SK-N-SH treated with all-trans-retinoic acid at 6 μM for 48 hours (cell line): ENCODE measurements at regions not wholly inside any gene's neighbourhood (a gene's known extent, or its start where the extent isn't known, plus 50 kb on each side); places are given as distances from the start of the nearest gene placed in this dataset.

Source experiments
- ATAC-seq: fragments of 200-7000 bp; cut with Tn5 transposase; 3 replicates; pipeline ENCODE4 v1.9.1; 2020; ENCODE audit warnings: mild to moderate bottlenecking, moderate library complexity
- ARNTL ChIP-seq: fragments of 450-650 bp; formaldehyde crosslinking; IDR thresholded peaks from 2 replicates; pipeline ENCODE4 v1.5.0; 2020; ENCODE audit warnings: low read depth, mild to moderate bottlenecking, moderate library complexity, borderline replicate concordance
- ESRRG ChIP-seq: fragments of 250-450 bp; sonication (Bioruptor Pico); IDR thresholded peaks from 2 replicates; pipeline ENCODE4 v1.6.1; 2021; ENCODE audit warnings: mild to moderate bottlenecking
- GLIS3 ChIP-seq: fragments of 250-450 bp; sonication (Bioruptor Pico); IDR thresholded peaks from 2 replicates; pipeline ENCODE4 v1.5.0; 2020; ENCODE audit warnings: mild to moderate bottlenecking, moderate library complexity
- ISL1 ChIP-seq: fragments of 250-450 bp; sonication (Bioruptor Pico); IDR thresholded peaks from 2 replicates; pipeline ENCODE4 v2.1.2; 2022; ENCODE audit warnings: mild to moderate bottlenecking, moderate library complexity
- OSR1 ChIP-seq: fragments of 250-450 bp; sonication (Bioruptor Pico); IDR thresholded peaks from 2 replicates; pipeline ENCODE4 v1.8.0; 2022; ENCODE audit warnings: moderate library complexity, mild to moderate bottlenecking, inconsistent platforms
- RARB ChIP-seq: fragments of 250-450 bp; sonication (Bioruptor Pico); IDR thresholded peaks from 2 replicates; pipeline ENCODE4 v1.8.0; 2021; ENCODE audit warnings: mild to moderate bottlenecking, moderate library complexity
- SNAI2 ChIP-seq: fragments of 250-450 bp; sonication (Bioruptor Pico); IDR thresholded peaks from 2 replicates; pipeline ENCODE4 v1.5.0; 2020; ENCODE audit warnings: mild to moderate bottlenecking, moderate library complexity
- TCF4 ChIP-seq: fragments of 250-450 bp; sonication (Bioruptor Pico); IDR thresholded peaks from 2 replicates; pipeline ENCODE4 v1.8.0; 2021; ENCODE audit warnings: mild to moderate bottlenecking, moderate library complexity, borderline replicate concordance
- TOX ChIP-seq: fragments of 250-450 bp; sonication (Bioruptor Pico); IDR thresholded peaks from 2 replicates; pipeline ENCODE4 v1.8.0; 2021; ENCODE audit warnings: mild to moderate bottlenecking, moderate library complexity, borderline replicate concordance
- ZC3H10 ChIP-seq: fragments of 250-450 bp; sonication (Bioruptor Pico); IDR thresholded peaks from 2 replicates; pipeline ENCODE4 v1.5.1; 2021; ENCODE audit warnings: mild to moderate bottlenecking, moderate library complexity
- ZFP3 ChIP-seq: fragments of 250-450 bp; sonication (Bioruptor Pico); IDR thresholded peaks from 2 replicates; pipeline ENCODE4 v1.5.0; 2020; ENCODE audit warnings: mild to moderate bottlenecking, moderate library complexity
- ZFP30 ChIP-seq: fragments of 450-650 bp; formaldehyde crosslinking; IDR thresholded peaks from 2 replicates; pipeline ENCODE4 v1.5.0; 2022; ENCODE audit warnings: mild to moderate bottlenecking, moderate library complexity
- ZNF565 ChIP-seq: fragments of 450-650 bp; formaldehyde crosslinking; conservative IDR thresholded peaks from 2 replicates; pipeline ENCODE4 v1.5.0; 2020; ENCODE audit warnings: low read depth, mild to moderate bottlenecking, moderate library complexity
- ZNF70 ChIP-seq: fragments of 450-650 bp; formaldehyde crosslinking; IDR thresholded peaks from 2 replicates; pipeline ENCODE4 v1.5.0; 2020; ENCODE audit warnings: mild to moderate bottlenecking, moderate library complexity
- ZNF8 ChIP-seq: fragments of 450-650 bp; formaldehyde crosslinking; IDR thresholded peaks from 2 replicates; pipeline ENCODE4 v1.5.0; 2020; ENCODE audit warnings: mild to moderate bottlenecking, moderate library complexity
- TF ChIP-seq, protein P1 (sequence below): fragments of 250-450 bp; sonication (Bioruptor Pico); IDR thresholded peaks from 2 replicates; pipeline ENCODE4 v1.8.0; 2020; ENCODE audit warnings: mild to moderate bottlenecking, moderate library complexity, borderline replicate concordance
- TF ChIP-seq, protein P2 (sequence below): fragments of 250-450 bp; sonication (Bioruptor Pico); IDR thresholded peaks from 2 replicates; pipeline ENCODE4 v1.5.1; 2021; ENCODE audit warnings: mild to moderate bottlenecking, moderate library complexity
- TF ChIP-seq, protein P3 (sequence below): fragments of 250-450 bp; sonication (Bioruptor Pico); IDR thresholded peaks from 2 replicates; pipeline ENCODE4 v1.8.0; 2021; ENCODE audit warnings: low read depth, mild to moderate bottlenecking, moderate library complexity, borderline replicate concordance
- TF ChIP-seq, protein P4 (sequence below): fragments of 250-450 bp; sonication (Bioruptor Pico); IDR thresholded peaks from 2 replicates; pipeline ENCODE4 v1.5.1; 2020; ENCODE audit warnings: low read depth, mild to moderate bottlenecking, moderate library complexity
- TF ChIP-seq, protein P5 (sequence below): fragments of 250-450 bp; sonication (Bioruptor Pico); IDR thresholded peaks from 2 replicates; pipeline ENCODE4 v1.5.0; 2020; ENCODE audit warnings: mild to moderate bottlenecking, moderate library complexity

DNA sequence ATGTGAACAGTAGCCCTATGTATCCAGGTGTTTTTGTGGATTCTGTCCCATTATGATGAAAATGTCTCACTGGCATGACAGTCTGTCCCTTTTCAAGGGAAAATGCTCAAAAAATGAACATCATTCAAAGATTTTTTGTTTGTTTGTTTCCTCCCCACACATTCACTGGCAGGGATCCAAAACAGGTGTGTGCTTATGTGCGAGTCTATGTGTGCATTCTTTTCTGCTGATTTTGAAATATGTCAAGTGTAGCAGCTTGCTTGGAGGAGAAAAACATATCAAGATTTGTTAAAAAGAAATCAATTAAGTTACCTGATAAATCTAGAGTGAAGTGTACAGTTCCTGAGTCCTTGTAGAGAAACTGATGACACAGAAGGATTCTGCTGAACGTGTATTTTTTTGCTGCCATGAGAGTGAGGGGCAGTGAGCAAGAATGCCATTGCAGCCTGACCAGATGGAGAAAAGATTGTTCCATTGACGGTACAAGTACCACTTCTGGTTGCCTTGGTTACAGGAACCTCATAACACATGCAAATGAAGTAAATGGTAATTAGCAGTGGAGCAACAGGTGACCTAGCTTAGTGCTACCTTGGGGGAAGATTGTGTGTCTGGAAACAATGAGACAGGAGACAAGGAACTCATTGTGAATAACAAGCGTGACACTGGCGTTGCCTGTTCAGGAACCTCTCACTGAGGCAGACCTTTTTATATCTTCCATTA is 277.4 kb upstream of the PHYHIPL start:
- ATAC-seq, result no peak
- no peak for TF ChIP-seq ZFP3 (CRISPR knock-in tag)
- TF ChIP-seq ZFP30 (CRISPR knock-in tag), result no peak
- TF ChIP-seq ZNF8 (CRISPR knock-in tag), result no peak
- no peak for TF ChIP-seq ZC3H10 (CRISPR knock-in tag)
- TF ChIP-seq, protein P1, sequence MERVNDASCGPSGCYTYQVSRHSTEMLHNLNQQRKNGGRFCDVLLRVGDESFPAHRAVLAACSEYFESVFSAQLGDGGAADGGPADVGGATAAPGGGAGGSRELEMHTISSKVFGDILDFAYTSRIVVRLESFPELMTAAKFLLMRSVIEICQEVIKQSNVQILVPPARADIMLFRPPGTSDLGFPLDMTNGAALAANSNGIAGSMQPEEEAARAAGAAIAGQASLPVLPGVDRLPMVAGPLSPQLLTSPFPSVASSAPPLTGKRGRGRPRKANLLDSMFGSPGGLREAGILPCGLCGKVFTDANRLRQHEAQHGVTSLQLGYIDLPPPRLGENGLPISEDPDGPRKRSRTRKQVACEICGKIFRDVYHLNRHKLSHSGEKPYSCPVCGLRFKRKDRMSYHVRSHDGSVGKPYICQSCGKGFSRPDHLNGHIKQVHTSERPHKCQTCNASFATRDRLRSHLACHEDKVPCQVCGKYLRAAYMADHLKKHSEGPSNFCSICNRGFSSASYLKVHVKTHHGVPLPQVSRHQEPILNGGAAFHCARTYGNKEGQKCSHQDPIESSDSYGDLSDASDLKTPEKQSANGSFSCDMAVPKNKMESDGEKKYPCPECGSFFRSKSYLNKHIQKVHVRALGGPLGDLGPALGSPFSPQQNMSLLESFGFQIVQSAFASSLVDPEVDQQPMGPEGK (CRISPR knock-in tag), result no peak
- no peak for TF ChIP-seq GLIS3 (CRISPR knock-in tag)
- no peak for TF ChIP-seq ZNF565 (CRISPR knock-in tag)
- TF ChIP-seq ARNTL (CRISPR knock-in tag), result no peak
- no peak for TF ChIP-seq TCF4 (CRISPR knock-in tag)
- no peak for TF ChIP-seq ZNF70 (CRISPR knock-in tag)
- no peak for TF ChIP-seq SNAI2 (CRISPR knock-in tag)
- TF ChIP-seq, protein P2, sequence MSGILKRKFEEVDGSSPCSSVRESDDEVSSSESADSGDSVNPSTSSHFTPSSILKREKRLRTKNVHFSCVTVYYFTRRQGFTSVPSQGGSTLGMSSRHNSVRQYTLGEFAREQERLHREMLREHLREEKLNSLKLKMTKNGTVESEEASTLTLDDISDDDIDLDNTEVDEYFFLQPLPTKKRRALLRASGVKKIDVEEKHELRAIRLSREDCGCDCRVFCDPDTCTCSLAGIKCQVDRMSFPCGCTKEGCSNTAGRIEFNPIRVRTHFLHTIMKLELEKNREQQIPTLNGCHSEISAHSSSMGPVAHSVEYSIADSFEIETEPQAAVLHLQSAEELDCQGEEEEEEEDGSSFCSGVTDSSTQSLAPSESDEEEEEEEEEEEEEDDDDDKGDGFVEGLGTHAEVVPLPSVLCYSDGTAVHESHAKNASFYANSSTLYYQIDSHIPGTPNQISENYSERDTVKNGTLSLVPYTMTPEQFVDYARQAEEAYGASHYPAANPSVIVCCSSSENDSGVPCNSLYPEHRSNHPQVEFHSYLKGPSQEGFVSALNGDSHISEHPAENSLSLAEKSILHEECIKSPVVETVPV (CRISPR knock-in tag), result no peak
- TF ChIP-seq, protein P3, sequence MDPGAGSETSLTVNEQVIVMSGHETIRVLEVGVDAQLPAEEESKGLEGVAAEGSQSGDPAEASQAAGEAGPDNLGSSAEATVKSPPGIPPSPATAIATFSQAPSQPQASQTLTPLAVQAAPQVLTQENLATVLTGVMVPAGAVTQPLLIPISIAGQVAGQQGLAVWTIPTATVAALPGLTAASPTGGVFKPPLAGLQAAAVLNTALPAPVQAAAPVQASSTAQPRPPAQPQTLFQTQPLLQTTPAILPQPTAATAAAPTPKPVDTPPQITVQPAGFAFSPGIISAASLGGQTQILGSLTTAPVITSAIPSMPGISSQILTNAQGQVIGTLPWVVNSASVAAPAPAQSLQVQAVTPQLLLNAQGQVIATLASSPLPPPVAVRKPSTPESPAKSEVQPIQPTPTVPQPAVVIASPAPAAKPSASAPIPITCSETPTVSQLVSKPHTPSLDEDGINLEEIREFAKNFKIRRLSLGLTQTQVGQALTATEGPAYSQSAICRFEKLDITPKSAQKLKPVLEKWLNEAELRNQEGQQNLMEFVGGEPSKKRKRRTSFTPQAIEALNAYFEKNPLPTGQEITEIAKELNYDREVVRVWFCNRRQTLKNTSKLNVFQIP (CRISPR knock-in tag), result no peak
- TF ChIP-seq OSR1 (CRISPR knock-in tag), result no peak
- TF ChIP-seq, protein P4, sequence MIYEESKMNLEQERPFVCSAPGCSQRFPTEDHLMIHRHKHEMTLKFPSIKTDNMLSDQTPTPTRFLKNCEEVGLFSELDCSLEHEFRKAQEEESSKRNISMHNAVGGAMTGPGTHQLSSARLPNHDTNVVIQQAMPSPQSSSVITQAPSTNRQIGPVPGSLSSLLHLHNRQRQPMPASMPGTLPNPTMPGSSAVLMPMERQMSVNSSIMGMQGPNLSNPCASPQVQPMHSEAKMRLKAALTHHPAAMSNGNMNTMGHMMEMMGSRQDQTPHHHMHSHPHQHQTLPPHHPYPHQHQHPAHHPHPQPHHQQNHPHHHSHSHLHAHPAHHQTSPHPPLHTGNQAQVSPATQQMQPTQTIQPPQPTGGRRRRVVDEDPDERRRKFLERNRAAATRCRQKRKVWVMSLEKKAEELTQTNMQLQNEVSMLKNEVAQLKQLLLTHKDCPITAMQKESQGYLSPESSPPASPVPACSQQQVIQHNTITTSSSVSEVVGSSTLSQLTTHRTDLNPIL (CRISPR knock-in tag), result no peak
- TF ChIP-seq ESRRG (CRISPR knock-in tag), result no peak
- TF ChIP-seq RARB, result no peak
- TF ChIP-seq, protein P5, sequence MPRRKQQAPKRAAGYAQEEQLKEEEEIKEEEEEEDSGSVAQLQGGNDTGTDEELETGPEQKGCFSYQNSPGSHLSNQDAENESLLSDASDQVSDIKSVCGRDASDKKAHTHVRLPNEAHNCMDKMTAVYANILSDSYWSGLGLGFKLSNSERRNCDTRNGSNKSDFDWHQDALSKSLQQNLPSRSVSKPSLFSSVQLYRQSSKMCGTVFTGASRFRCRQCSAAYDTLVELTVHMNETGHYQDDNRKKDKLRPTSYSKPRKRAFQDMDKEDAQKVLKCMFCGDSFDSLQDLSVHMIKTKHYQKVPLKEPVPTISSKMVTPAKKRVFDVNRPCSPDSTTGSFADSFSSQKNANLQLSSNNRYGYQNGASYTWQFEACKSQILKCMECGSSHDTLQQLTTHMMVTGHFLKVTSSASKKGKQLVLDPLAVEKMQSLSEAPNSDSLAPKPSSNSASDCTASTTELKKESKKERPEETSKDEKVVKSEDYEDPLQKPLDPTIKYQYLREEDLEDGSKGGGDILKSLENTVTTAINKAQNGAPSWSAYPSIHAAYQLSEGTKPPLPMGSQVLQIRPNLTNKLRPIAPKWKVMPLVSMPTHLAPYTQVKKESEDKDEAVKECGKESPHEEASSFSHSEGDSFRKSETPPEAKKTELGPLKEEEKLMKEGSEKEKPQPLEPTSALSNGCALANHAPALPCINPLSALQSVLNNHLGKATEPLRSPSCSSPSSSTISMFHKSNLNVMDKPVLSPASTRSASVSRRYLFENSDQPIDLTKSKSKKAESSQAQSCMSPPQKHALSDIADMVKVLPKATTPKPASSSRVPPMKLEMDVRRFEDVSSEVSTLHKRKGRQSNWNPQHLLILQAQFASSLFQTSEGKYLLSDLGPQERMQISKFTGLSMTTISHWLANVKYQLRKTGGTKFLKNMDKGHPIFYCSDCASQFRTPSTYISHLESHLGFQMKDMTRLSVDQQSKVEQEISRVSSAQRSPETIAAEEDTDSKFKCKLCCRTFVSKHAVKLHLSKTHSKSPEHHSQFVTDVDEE (CRISPR knock-in tag), result no peak
- no peak for TF ChIP-seq TOX (CRISPR knock-in tag)
- TF ChIP-seq ISL1, result no peak

DNA sequence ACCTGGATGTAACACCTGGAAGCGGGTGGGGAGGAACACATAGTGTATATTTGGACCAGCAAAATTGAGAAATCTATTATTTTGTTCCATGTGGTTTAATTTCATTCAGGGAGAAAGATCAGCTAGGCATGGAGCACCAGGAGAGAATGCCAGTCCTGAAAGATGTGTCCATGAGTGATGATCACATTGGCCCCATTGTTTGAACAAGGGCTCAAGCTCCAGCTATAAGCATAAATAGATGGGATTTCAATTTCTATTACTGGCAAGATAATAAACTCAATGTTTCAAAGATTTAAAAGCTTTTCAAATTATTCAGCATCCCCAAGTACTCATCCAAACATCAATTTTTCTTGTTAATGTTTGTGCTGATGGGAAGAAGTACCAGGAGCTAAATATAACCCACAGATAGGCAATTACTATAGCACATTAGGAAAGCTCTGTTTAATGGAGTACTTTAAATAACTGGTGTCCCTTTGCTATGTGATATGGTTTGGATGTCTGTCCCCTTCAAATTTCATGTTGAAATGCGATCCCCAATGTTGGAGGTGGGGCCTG is 275.3 kb upstream of the PHYHIPL start:
- no peak for TF ChIP-seq ISL1
- TF ChIP-seq ZNF565 (CRISPR knock-in tag), result no peak
- TF ChIP-seq ZC3H10 (CRISPR knock-in tag), result no peak
- TF ChIP-seq, protein P2 (CRISPR knock-in tag), result no peak
- TF ChIP-seq, protein P3 (CRISPR knock-in tag), result no peak
- no peak for TF ChIP-seq RARB
- TF ChIP-seq TOX (CRISPR knock-in tag), result no peak
- no peak for TF ChIP-seq ZNF70 (CRISPR knock-in tag)
- TF ChIP-seq, protein P5 (CRISPR knock-in tag), result no peak
- TF ChIP-seq, all 23 proteins: peak for 0
- no peak for ATAC-seq
